IMR-90 (cell line): ENCODE measurements at regions not wholly inside any gene's neighbourhood (a gene's known extent, or its start where the extent isn't known, plus 50 kb on each side); places are given as distances from the start of the nearest gene placed in this dataset.

Source experiments
- CTCF ChIP-seq: conservative IDR thresholded peaks from 2 replicates; pipeline ENCODE4 v1.5.1; 2012; ENCODE audit warnings: mild to moderate bottlenecking, low read depth, low read length, improper control_type of control experiment
- USF2 ChIP-seq: fragments of 150-350 bp; IDR thresholded peaks from 2 replicates; pipeline ENCODE4 v1.6.1; 2017; ENCODE audit warnings: mild to moderate bottlenecking, antibody characterized with exemption, low read length, low read depth

- TF ChIP-seq CTCF: no peak
- TF ChIP-seq USF2: no peak
These were observed 139.1 kb upstream of the VGLL2 start for GRCh38 chr6:117126213-117126612.
